ENCODE measurements at regions not wholly inside any gene's neighbourhood (a gene's known extent, or its start where the extent isn't known, plus 50 kb on each side); places are given as distances from the start of the nearest gene placed in this dataset.

DNA sequence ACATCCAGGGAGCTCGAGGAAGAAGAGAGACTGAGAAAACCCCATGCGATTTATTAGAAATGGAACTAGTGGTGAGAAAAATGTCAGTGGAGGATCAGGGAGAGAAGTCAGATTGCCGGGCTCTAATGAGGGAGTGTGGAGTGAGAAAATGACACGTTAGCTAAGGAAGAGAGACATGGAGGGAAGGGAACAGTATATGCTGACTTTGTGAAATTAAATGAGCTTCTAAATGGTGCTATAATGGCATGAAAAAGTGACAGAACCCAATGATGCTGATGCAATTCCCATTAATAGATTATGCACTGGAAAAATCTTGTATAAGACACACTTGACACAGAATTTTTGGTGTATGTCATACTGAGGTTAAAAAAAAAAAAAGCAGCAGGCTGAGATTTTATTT is 112.6 kb downstream of the HSPH1 start:
- no peak for DNase-seq (ENCODE audit: low spot score in 2 of 2)
- 84 to 86% methylated on average over 4 of the region's 4 CpGs for WGBS, 2 donors
- no peak overlapping the region for H3K4me3 ChIP-seq (ENCODE audit: low read depth, poor library complexity, severe bottlenecking)
- TF ChIP-seq POLR2A (IDR thresholded peaks at IDR 0.05), result no peak
- TF ChIP-seq, protein P1, sequence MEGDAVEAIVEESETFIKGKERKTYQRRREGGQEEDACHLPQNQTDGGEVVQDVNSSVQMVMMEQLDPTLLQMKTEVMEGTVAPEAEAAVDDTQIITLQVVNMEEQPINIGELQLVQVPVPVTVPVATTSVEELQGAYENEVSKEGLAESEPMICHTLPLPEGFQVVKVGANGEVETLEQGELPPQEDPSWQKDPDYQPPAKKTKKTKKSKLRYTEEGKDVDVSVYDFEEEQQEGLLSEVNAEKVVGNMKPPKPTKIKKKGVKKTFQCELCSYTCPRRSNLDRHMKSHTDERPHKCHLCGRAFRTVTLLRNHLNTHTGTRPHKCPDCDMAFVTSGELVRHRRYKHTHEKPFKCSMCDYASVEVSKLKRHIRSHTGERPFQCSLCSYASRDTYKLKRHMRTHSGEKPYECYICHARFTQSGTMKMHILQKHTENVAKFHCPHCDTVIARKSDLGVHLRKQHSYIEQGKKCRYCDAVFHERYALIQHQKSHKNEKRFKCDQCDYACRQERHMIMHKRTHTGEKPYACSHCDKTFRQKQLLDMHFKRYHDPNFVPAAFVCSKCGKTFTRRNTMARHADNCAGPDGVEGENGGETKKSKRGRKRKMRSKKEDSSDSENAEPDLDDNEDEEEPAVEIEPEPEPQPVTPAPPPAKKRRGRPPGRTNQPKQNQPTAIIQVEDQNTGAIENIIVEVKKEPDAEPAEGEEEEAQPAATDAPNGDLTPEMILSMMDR (IDR thresholded peaks at IDR 0.05), result no peak
- intact Hi-C loops (cut with DNase I; ENCODE audit: low total_unique reads), result loop anchor here (10.0 kb wide), 1 partner anchor 914 kb away; no protein-coding TSS in a partner anchor

DNA sequence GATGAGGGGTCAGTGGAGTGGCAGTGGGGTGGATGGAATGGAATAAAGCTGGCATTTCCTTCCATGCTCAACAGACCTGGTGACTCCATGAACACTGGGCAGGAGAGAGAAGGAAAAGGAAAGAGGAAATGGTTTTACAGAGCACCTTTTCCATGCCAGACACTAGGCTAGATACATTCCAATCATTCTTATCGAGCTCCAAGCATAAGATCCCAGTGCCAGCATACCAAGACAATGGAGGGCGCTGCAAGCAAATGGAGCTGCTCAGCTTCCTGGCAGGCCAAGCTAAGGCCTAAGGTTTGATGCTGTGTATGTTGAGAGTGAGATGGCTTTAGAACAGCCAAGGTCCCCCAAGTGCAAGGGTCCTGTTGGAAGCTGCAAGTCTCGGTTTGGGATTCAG is 113.2 kb downstream of the HSPH1 start:
- H3K4me3 ChIP-seq (ENCODE audit: low read depth, poor library complexity, severe bottlenecking), result no peak overlapping the region
- DNase-seq (ENCODE audit: low spot score in 2 of 2), result no peak
- intact Hi-C loops (cut with DNase I; ENCODE audit: low total_unique reads), result loop anchor here (10.0 kb wide), 1 partner anchor 914 kb away; no protein-coding TSS in a partner anchor
- 63 to 80% methylated on average over 3 of the region's 3 CpGs for WGBS, 2 donors
- TF ChIP-seq POLR2A (IDR thresholded peaks at IDR 0.05), result no peak
- TF ChIP-seq, protein P1 (IDR thresholded peaks at IDR 0.05), result no peak

DNA sequence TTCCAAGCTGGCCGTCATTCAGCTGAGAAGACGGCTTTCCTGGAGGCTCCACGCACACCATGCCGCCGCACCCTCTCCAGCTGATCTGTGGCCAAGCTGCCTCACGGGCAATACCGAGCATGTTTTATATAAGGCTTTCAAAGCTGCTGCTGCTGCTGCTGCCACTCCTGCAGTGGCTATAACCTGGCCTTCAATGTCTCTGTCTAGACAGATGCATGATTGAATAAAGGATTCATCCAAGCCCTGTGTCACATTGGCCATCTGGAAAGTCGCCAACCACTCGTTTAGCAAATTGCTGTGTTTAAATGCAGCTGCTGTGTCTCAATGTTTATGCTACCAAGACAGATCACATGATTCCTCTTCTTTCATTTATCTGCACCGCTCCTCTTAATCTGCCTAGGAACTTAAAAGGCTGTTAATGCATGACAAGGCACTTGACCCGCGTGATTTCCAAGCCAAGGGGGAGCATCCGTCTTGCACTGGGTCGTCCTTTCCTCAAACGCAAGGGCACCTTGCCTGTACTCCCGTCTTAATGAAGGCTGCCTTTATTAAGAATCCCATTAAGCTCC is 114.3 kb downstream of the TEX26 start:
- TF ChIP-seq POLR2A (IDR thresholded peaks at IDR 0.05), result no peak
- TF ChIP-seq, protein P1 (IDR thresholded peaks at IDR 0.05), result no peak
- intact Hi-C loops (cut with DNase I; ENCODE audit: low total_unique reads), result loop anchor here (10.0 kb wide), 1 partner anchor 912 kb away; no protein-coding TSS in a partner anchor
- WGBS, 2 donors, result 20 to 39% methylated on average over 16 of the region's 16 CpGs
- H3K4me3 ChIP-seq (ENCODE audit: low read depth, poor library complexity, severe bottlenecking), result no peak overlapping the region
- peak; percentile 62 to 86 for DNase-seq (ENCODE audit: low spot score in 2 of 2)

DNA sequence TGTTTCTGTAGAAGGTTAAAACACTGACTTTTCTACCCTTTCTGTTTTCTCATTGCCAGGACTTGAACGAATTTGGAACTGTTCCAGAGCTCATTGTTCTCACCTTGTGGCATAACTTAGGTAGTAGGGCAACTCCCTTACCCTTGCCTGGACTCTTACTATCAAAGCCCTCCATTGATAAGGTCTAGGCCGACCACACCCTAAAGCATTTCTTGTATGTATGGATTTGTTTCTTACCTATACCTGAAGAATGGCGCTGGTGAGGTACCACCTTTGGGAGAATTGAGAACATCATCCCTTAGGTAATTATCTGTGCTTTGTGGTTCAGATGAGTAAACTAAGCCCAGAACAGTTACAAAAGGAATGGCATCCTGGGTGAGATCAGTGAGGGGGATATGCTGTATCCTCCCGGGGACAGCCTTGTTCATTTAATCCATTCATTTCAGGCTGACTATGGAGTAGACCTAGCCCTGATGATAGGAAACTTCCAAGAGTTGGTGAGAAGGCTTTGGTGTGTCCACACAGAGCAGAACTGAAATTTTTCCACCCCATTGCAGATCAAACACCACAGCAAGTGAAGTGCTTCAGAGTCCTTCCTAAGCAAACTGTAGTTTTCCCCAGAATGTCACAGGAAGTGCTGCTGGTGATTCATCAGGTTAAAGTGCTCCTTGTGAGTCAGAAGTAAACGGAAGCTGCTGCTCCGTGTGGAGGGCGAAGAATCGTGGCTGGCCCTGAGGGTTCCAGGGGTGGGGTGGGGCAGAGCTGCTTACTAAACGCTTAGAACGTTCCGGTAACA is 113.0 kb downstream of the TEX26 start:
- TF ChIP-seq POLR2A (IDR thresholded peaks at IDR 0.05), result no peak
- TF ChIP-seq, protein P1 (IDR thresholded peaks at IDR 0.05), result no peak
- peak; percentile 67 to 90 for DNase-seq (ENCODE audit: low spot score in 2 of 2)
- H3K4me3 ChIP-seq (ENCODE audit: low read depth, poor library complexity, severe bottlenecking), result no peak overlapping the region
- intact Hi-C loops (cut with DNase I; ENCODE audit: low total_unique reads), result loop anchor here (10.0 kb wide), 1 partner anchor 911 kb away; no protein-coding TSS in a partner anchor
- WGBS, 2 donors, result 25 to 31% methylated on average over 11 of the region's 11 CpGs

DNA sequence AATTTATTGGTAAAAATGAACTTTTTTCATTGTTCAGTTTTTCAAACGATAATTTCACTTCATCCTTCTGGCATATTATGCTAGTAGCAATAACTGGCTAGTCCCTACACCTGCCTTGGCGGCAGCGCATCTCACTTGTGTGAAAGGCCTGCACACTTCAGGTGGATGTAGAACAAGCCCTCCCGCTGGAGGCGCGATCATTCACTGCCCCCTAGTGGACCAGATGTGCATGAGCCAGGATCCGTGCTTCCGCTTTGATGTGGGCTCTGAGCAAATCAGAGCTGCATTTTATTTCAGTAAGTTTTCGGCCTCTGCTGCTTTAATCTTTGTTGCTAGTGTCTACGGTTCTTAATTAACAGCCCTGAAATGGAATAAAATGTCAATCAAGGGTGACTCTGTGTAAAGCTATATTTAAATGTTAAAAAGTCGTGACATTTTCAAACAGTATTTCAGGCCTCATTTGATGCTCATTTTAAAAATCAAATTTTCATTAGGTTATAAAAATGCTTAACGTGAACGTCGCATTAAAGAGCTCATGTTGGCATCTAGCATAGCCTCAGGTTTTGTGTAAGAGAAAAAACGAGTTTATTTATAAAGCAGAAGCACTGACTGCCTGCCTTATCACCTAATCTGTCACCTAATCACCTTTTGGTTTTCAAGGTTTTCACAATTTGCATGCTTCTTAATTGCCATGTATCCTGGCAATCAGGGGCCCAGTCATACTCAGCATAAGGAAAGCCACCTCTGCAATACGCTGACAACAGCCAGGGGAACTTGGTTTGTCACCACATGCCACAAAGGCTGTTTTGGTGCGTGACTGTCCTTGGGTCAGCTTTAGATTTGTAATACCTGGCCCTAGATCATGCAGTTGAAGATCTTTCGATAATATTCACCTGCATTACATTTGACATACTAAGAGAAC is 112.2 kb downstream of the TEX26 start:
- intact Hi-C loops (cut with DNase I; ENCODE audit: low total_unique reads), result loop anchor here (10.0 kb wide), 1 partner anchor 910 kb away; no protein-coding TSS in a partner anchor
- no peak overlapping the region for H3K4me3 ChIP-seq (ENCODE audit: low read depth, poor library complexity, severe bottlenecking)
- 15 to 18% methylated on average over 18 of the region's 18 CpGs for WGBS, 2 donors
- DNase-seq (ENCODE audit: low spot score in 2 of 2), result peak; percentile 76 to 97
- no peak for TF ChIP-seq POLR2A (IDR thresholded peaks at IDR 0.05)
- TF ChIP-seq, protein P1 (IDR thresholded peaks at IDR 0.05), result peak in 1 of 3 donors; percentile 60

Measured in lower leg skin (tissue), 4 donors.